Transverse colon (tissue), 4 donors: ENCODE measurements at regions not wholly inside any gene's neighbourhood (a gene's known extent, or its start where the extent isn't known, plus 50 kb on each side); places are given as distances from the start of the nearest gene placed in this dataset.

Experiments used
- DNase-seq: peaks from one replicate; pipeline ENCODE4 v3.0.0-alpha.2; 2019
- H3K27ac ChIP-seq, 4 donors: fragments of 200-600 bp; sonication (generic); 2 replicates each; pipeline ENCODE4 v1.5.1; 2016 to 2018; ENCODE audit warnings: inconsistent platforms in 4 of 4
- H3K27me3 ChIP-seq: fragments of 200-600 bp; sonication (generic); 2 replicates; pipeline ENCODE4 v1.5.1; 2017; ENCODE audit warnings: inconsistent platforms
- H3K36me3 ChIP-seq, 4 donors: fragments of 200-600 bp; sonication (generic); 2 replicates each; pipeline ENCODE4 v1.5.1; 2017 to 2019; ENCODE audit warnings: inconsistent platforms in 4 of 4
- H3K4me1 ChIP-seq, 4 donors: fragments of 200-600 bp; sonication (generic); 2 replicates each; pipeline ENCODE4 v1.5.1; 2017 to 2020; ENCODE audit warnings: inconsistent platforms in 4 of 4
- H3K4me3 ChIP-seq, 4 donors: fragments of 200-600 bp; sonication (generic); 1 replicate in 1 of 4; 2 replicates in 3 of 4; pipeline versions ENCODE4 v1.5.1 to v1.6.1; 2017 to 2019; ENCODE audit warnings: inconsistent platforms in 4 of 4
- H3K9me3 ChIP-seq, 2 donors: fragments of 200-600 bp; sonication (generic); 2 replicates each; pipeline ENCODE4 v1.5.1; 2017 to 2019; ENCODE audit warnings: inconsistent platforms in 2 of 2
- EP300 ChIP-seq: sonication (generic); formaldehyde crosslinking; IDR thresholded peaks from one replicate; pipeline ENCODE4 v1.6.1; 2017; ENCODE audit warnings: antibody characterized with exemption, low read depth
- POLR2A ChIP-seq: fragments of 450-650 bp; IDR thresholded peaks from one replicate; pipeline ENCODE4 v1.6.1; 2016; ENCODE audit warnings: antibody characterized with exemption, mild to moderate bottlenecking, moderate library complexity
- POLR2AphosphoS5 ChIP-seq, 3 donors: sonication (generic); formaldehyde crosslinking; IDR thresholded peaks; one replicate each; pipeline ENCODE4 v1.6.1; 2016; ENCODE audit warnings: antibody characterized with exemption in 3 of 3
- WGBS, 2 donors: methylation state at CpG; one replicate each; pipeline ENCODE4 v1.1.5; 2018; ENCODE audit warnings: low coverage in 1 of 2; 5-methylcytosine and 5-hydroxymethylcytosine counted together
- in situ Hi-C, 4 donors: fragments of 200-750 bp; cut with MboI; loops; one replicate each; pipeline versions ENCODE4 v1.15.0 to v1.15.1; 2017; ENCODE audit warnings: low sequenced_read_pairs in 3 of 4, low pct_ligation_motif_present in 1 of 4, low pct_unique_long_range_greater_than_20kb in 1 of 4
- intact Hi-C: fragments of 100-400 bp; cut with DNase I; formaldehyde crosslinking; loops from one replicate; pipeline ENCODE4 v1.15.1; 2023; ENCODE audit warnings: low total_unique reads
- TF ChIP-seq, protein P1 (sequence below), 5 experiments: fragments of 200-600 bp in 3 of 5; fragments of 450-650 bp in 2 of 5; sonication (generic) in 3 of 5; IDR thresholded peaks; 1 replicate in 2 of 5; 2 replicates in 3 of 5; pipeline ENCODE4 v1.5.1; 2016 to 2017; ENCODE audit warnings: antibody characterized with exemption in 5 of 5, inconsistent platforms in 3 of 5, mild to moderate bottlenecking in 2 of 5, moderate library complexity in 1 of 5

DNA sequence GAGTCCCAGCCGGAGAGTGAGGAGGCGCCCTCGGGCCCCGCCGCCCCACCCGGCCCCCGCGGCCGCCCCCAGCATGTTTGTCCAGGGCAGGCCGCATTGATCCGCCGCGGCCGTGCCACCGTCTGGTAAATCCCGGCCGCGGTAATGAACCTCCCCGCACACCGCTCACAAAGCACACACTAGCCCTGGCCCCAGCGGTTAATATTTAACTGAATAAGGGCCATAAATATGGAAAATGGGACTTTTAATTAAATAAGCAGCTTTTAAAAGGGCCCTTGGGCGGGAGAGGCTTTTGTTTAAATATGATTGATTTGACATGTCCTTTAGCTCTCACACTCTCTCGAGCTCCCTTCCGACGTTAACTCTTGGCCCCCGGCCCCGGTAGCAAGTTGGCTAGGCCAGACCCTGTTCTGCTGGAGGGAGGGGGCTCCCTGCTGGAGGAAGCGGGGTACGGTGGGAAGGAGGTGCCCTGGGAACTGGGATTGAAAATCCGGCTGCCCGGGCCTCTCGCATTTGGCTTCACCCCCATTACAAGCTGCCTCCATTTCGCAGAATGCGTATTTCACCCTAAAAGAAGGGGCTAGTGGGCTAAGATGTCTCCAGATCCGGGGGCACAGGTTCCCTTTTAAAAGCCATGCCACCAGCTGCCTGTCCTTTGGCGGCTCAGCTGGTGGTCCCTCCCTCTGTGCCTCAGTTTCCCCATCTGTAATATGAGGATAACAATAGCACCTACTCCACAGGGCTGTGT, 199.8 kb downstream of the RBM19 start:
- in situ Hi-C loops, result no loop called here
- TF ChIP-seq POLR2AphosphoS5 (IDR thresholded peaks at IDR 0.05), result no peak
- TF ChIP-seq EP300, result no peak
- TF ChIP-seq POLR2A, result no peak
- TF ChIP-seq, protein P1, sequence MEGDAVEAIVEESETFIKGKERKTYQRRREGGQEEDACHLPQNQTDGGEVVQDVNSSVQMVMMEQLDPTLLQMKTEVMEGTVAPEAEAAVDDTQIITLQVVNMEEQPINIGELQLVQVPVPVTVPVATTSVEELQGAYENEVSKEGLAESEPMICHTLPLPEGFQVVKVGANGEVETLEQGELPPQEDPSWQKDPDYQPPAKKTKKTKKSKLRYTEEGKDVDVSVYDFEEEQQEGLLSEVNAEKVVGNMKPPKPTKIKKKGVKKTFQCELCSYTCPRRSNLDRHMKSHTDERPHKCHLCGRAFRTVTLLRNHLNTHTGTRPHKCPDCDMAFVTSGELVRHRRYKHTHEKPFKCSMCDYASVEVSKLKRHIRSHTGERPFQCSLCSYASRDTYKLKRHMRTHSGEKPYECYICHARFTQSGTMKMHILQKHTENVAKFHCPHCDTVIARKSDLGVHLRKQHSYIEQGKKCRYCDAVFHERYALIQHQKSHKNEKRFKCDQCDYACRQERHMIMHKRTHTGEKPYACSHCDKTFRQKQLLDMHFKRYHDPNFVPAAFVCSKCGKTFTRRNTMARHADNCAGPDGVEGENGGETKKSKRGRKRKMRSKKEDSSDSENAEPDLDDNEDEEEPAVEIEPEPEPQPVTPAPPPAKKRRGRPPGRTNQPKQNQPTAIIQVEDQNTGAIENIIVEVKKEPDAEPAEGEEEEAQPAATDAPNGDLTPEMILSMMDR (IDR thresholded peaks at IDR 0.05), result no peak
- H3K4me1 ChIP-seq, result no peaks in the 10 kb centered on the region
- H3K27me3 ChIP-seq, result peaks cover 46% of the 10 kb centered on the region
- 20 to 53% methylated on average over 1 to 36 of the region's 36 CpGs for WGBS, 2 donors
- H3K4me3 ChIP-seq, result no peak overlapping the region
- intact Hi-C loops, result no loop called here
- no peaks in the 10 kb centered on the region for H3K36me3 ChIP-seq
- no peak overlapping the region for H3K27ac ChIP-seq
- H3K9me3 ChIP-seq, result no peaks in the 10 kb centered on the region
- no peak for DNase-seq

DNA sequence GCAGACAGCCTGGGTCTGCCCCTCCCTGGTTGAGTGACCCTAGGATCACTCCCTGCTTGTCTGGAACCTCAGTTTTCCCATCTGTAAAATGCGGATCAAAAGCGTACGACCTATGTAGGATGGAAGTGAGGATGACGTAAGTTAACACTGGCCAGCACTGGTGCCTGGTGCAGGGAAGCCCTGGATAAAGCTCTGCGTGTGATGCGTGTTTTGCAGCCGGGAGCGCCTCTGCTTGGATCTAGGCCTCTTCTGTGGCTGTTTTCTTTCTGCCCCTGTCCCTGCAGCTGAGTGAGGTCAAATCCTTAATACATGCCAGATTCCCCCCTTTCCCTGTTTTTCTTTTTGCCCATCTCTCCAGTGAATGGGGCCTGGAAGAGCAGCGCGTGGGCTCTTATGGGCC, 201.5 kb downstream of the RBM19 start:
- 79 to 84% methylated on average over 7 to 10 of the region's 10 CpGs for WGBS, 2 donors
- Histone ChIP-seq H3K9me3 (no peaks in the 10 kb centered on the region), H3K27ac (no peak overlapping the region), H3K36me3 (no peaks in the 10 kb centered on the region), H3K4me1 (no peaks in the 10 kb centered on the region), H3K4me3 (no peak overlapping the region), H3K27me3 (peaks cover 49% of the 10 kb centered on the region)
- TF ChIP-seq, protein P1 (IDR thresholded peaks at IDR 0.05), result no peak
- no peak for TF ChIP-seq POLR2AphosphoS5 (IDR thresholded peaks at IDR 0.05)
- TF ChIP-seq POLR2A, result no peak
- no peak for TF ChIP-seq EP300
- DNase-seq, result no peak
- intact Hi-C loops, result no loop called here
- in situ Hi-C loops, result no loop called here

DNA sequence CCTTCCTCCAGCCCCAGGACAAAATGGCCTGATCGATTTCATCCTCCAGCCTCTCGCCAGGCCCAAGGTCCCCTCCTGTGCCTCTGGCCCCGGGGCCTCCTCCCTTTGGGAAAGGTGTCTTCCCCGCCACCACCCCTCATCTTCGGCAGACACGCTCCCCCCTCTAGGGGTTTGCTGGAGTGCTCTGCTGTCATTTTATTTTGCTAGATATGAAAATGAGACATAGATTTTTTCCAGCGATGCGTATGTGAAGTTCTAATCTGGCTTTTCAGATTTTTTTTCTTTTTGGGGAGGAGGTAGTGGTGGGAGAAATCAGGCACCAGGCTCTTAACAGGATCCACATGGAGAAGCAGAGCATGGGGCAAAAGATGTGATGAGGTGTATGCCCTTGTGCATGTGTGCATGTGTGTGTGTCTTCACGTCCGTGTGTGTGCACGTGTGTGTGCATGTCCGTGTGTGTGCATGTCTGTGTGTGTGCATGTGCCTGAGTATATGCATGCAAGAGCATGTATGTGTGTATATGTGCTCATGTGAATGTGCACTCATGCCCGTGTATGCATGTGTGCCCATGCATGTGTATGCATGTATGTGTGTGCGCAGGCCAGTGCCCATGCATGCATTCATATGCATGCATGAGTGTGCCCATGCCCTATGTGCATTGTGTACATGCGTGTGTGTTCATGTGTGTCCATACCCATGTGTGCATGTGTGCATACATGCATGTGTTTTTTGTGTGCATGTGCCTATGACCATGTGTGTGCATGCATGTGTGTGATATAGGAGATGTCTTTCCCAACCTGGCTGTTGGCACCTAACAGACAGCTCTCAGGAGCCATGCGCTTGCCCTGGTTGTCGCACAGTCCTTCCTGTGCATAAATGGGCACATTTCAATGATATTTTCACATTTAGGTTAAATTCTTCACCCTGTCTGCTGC, 203.0 kb downstream of the RBM19 start:
- H3K4me3 ChIP-seq, result no peak overlapping the region
- in situ Hi-C loops (no loop called here), intact Hi-C loops (no loop called here)
- H3K9me3 ChIP-seq, result no peaks in the 10 kb centered on the region
- no peak overlapping the region for H3K27ac ChIP-seq
- H3K27me3 ChIP-seq, result peaks cover 49% of the 10 kb centered on the region
- TF ChIP-seq POLR2AphosphoS5 (IDR thresholded peaks at IDR 0.05) (no peak), EP300 (no peak), POLR2A (no peak)
- TF ChIP-seq, protein P1 (IDR thresholded peaks at IDR 0.05), result no peak
- H3K4me1 ChIP-seq, result no peaks in the 10 kb centered on the region
- H3K36me3 ChIP-seq, result no peaks in the 10 kb centered on the region
- no peak for DNase-seq
- 67% methylated on average over 17 of the region's 17 CpGs; no CpG with 5 or more reads in 1 of the 2 donors for WGBS, 2 donors

GRCh38 chr12:113762155-113762881, 203.8 kb downstream of the RBM19 start:
- in situ Hi-C loops, result no loop called here
- H3K27me3 ChIP-seq, result peaks cover 42% of the 10 kb centered on the region

More at GRCh38 chr12:113762155-113762881, 203.8 kb downstream of the RBM19 start:
- Histone ChIP-seq H3K4me3 (no peak overlapping the region), H3K27ac (no peak overlapping the region), H3K9me3 (no peaks in the 10 kb centered on the region), H3K4me1 (no peaks in the 10 kb centered on the region), H3K36me3 (no peaks in the 10 kb centered on the region)
- intact Hi-C loops, result no loop called here
- WGBS, 2 donors, result 17 to 20% methylated on average over 5 to 19 of the region's 19 CpGs
- TF ChIP-seq, protein P1 (IDR thresholded peaks at IDR 0.05), result no peak
- no peak for TF ChIP-seq POLR2A
- no peak for TF ChIP-seq EP300
- no peak for TF ChIP-seq POLR2AphosphoS5 (IDR thresholded peaks at IDR 0.05)
- DNase-seq, result no peak
